ENCODE measurements at regions not wholly inside any gene's neighbourhood (a gene's known extent, or its start where the extent isn't known, plus 50 kb on each side); places are given as distances from the start of the nearest gene placed in this dataset.
"Not testable (repeated sequence)": the region's sequence is repeated elsewhere in the genome, so short reads cannot be mapped to it uniquely, and the experiment has no call there.

DNA sequence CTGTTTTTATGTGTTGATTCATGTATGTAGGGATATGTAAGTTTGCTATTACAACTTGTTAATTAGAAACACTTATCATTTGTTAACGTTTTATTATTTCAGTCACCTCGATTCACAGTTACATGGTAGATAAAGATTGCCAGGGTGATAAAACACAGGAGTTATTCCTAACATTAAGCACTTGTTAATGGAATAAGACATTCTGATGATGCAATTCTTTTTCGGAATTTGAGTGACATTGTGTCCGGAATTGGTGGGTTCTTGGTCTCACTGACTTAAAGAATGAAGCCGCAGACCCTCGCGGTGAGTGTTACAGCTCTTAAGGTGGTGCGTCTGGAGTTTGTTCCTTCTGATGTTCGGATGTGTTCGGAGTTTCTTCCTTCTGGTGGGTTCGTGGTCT, 624.0 kb upstream of the CITED2 start:
- DNase-seq = not testable (repeated sequence)

DNA sequence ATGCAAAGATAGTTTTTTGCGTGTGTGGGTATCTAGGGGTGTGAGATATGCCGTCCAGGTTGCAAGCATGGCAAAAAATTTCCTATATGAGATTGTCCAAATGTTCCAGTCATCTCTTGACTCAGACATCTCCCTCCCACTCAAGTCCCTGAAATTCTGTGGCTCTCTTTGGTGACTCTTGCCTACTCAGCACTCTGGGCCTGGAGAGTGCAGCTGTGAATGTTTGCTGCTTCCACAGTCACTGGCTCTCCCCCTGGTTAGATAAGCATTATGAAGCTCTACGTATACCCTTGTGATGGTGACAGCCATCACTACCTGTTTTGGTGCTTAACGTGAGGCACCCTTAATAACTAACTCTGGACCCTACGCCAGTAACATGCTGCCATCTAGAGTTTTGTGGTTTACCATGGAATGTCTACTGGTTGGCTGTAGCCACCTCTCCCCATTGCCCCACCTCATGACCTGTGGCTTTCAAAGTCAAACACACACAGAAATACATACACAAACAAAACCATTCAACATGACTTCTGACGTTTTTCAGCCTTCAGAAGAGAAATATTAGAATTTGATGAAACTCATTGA, 621.9 kb upstream of the CITED2 start:
- DNase-seq = no peak

DNA sequence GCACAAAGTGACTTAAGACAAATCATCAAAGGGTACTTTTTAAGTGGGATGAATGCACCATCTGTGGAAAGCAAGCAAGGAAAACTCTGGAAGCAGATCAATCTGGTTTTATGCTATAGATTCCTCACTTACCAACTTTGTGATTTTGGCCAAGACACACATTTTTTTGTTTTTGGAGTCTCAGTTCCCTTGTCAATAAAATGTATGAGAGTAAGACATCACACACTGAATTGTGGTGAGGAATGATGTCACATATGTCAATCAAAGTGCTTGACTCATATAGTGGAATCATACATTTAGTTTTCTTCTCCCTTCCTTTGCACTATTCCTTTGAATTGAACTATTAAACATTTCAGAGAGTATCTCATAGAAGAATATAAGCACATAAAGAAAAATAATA, 620.5 kb upstream of the CITED2 start:
- DNase-seq = no peak

DNA sequence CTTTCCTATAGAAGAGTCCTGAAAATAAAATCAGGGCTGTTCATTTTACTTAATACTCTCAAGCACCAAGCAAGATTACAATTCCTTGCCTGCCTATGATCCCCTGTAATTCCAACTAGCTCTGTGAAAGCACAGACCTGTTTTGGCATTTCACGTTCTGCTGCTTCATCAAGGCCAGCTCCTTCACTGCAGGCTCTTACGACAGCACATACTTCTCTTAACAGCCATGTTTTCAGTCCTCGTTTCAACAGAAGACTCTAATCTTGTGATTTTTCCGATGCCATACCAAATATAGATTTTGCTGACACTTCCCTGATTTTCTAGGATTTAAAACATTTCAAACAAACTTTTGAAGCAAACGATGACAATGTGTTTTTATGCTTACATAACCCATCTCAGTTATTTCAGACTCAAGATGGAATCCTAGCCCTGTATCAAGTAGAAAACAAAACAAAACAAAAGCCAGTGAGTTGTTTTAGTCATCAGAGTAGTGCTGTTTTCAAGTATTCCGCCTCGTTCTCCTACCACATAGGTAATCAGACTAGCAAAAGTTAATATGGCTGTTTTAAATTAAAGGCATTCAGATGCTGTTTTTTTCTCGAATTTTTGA, 616.5 kb upstream of the CITED2 start:
- DNase-seq = peak in 1 of 2 donors; percentile 44

DNA sequence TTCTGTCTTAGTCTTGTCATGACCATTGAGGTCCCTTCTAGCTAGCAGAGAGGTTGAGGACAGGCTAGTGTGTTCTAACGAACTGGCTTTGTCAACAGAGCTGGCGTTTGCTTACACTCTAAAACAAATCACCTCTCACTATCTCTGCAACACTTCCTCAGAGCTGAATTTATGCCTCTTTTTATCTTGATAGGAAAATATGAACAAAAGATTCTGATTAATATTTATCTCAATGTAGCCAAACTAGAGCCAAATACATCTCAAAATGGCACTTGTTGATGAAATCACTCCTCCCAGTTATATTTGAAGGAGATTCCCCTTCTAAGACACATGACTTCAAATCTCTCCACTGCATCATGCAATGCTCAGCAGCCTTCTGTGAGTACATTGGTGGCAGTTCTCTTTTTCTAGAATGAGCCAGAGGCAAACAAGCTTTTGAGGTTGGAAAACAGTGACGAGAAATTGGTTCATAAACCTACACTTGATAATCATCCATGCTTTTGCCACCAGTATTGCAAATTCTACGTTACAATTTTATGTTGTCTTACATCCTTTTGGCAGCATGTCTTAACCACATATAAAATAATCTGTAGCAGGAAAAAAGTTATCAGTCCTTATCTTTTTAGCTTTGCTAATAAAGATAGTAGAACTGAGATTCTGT, 615.7 kb upstream of the CITED2 start:
- no peak for DNase-seq

DNA sequence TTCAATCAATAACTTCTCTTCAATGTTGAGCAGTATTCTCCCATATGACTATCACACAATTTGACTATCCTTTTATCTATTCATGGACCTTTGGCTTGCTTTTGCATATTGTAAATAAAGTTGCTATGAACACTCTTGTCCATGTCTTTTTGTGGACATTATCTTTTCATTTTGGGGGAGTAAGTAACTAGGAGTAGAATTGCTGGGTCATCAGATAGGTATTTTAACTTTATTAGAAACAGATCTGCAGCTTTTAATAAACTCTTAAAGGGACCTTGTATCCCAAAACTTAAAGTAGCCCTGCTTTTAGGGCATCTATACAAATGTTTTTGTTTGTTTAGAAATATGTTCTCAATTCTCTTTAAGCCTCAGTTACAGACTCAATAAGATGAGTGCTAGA, 614.2 kb upstream of the CITED2 start:
- no peak for DNase-seq

DNA sequence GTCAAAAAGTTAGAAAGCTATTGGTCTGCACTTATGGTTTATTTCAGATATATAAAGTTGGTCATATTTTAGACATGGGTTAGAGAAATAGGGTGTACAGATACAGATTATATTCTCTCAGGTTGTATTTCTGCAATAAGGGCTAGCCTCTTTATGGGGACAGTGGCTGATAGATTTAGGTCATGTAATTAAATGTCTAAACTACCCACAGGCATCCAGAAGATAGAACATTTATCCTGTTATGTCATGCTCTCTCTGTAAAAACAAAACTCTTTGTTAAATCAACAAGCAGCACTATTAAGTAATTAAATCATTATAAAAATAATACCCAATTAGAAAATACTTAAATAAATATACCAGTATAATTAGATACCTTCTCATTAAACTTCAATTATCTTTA, 612.6 kb upstream of the CITED2 start:
- no peak for DNase-seq

DNA sequence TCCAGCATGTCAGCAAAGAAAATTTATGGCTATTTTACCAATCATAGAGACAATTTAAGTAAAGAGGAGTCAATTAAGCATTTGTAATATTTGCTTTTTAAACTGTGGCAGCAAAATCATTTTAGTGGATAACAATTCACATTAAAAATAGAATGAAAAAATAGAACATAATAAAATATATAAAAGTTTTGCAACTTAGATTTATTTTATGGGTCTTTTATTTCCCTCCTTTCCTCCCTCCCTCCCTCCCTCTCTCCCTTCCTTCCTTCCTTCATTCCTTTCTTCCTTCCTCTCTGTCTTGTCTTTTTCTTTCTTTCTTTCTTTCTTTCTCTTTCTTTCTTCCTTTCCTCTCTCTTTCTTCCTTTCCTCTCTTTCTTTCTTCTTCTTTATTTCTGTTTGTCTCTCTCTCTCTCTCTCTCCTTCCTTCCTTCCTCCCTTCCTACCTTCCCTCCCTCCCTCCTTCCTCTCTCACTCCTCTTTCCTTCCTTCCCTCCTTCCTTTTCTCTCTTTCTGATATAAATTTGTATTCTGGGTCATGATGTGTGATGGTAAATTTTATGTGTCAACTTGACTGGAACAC, 610.9 kb upstream of the CITED2 start:
- no peak for DNase-seq

DNA sequence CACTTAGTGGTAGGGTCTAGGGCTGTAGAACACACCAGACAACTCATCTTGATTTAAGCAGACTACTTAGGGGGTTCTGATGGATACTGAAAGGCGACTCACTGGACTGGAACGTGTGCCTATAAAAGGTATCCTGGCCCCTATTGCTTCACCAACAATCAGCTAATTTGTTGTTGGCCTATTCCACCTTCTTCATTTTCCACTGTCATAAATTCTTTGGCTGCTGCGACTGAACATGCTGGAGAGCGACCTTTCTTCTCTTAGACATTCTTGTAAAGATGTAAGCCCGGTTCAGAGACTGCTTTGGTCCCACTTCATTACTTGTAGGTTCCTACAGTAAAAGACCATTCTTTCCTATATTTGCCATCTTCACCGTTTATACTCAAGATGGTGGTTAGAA, 609.9 kb upstream of the CITED2 start:
- DNase-seq = no peak

DNA sequence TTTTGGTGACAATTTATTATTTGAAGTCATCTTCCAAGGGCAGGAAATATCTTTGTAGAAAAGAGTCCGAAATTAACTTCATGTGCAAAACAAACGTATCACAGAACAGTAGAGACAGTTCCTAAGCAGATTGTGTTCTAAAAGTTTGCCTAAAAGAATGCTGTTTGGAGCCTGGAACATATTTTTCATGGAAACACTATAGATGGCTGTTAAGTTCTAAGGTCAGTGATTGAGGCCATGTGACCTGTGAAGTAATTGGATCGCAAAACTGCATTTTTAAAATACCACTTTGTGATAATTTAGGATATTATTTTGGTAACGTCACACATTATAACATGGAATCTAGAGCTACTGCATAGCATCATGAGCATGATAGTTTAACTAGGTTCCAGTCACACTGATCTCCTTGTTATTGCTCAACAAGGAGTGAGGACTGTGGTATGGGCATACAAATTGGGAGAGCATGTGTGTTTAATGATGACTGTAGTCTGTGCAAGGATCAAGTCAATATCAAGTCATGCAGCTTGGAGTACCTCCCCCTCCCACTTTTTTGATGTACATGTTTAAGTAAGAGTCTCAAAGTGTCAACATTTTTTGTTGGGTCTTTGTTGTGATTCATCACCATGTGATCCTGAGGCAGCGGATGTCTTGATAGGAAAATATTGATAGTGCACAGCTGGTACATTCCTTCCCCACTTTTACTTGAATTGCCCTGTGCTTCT, 609.3 kb upstream of the CITED2 start:
- DNase-seq = no peak

DNA sequence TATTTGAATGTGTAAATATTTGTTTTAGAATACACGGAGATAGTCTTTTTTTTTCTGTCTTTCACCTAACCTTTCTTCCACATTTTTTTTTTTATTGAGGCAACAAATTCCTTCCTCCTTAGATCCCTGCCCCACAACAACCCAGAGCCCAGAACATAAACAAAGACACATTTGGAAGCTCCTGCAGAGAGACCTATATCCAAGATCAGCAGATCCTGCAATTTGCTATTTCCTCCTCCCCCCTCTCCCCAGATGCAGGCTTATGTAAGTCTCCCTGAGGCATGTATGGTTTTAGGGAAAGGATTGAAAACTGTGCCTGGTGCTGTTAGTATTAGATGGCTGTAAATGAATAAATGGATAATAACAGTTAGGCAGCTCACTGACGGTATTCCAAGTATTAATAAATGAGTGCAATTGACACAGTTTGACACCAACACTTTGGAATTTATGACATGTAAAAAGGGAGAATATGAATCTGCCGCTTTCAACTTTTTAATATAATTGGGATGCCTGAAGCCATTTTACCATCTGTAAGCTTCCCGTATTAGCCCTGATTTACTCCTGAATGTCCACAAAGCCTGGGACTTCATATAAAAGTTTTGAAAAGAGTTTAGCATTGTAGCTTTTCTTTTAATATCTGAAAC, 608.3 kb upstream of the CITED2 start:
- DNase-seq = no peak

DNA sequence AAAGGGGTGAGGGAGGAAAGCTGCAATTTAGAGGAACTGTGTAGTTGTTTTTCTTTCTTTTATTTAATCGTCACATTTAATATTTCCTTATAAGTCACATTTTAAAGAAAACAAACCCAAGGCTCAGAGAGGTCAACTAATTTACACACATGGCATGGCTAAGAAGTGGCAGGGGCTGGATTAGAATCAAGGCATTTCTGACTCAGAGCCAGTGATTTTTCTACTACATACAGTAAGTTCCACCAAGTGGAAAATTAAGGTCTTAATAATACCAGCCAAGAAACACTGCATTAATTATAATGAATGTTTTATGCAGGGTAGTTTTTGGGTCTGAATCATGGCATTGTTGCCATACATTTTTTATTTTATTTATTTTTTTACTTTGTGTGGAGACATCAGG, 607.7 kb upstream of the CITED2 start:
- no peak for DNase-seq

DNA sequence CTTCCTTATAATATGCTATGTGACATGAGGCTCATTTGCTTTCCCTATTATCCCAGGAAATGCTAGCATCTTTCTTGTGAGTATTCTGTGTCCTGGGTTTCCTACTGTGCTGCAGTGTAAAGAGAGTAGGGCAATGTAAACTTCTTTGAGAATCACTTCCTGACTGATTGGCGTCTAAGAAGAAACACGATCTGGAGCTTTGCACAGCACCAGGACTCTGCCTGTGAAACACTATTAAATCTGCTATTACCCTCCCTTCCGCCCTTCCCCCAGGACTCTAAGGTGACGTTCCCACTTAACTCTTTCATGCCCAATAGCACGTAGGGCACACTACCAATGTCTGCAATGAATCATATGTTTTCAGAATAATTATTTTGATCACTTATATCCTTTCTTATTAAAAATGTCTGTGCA, 607.3 kb upstream of the CITED2 start:
- peak in 1 of 2 donors; percentile 39 for DNase-seq

DNA sequence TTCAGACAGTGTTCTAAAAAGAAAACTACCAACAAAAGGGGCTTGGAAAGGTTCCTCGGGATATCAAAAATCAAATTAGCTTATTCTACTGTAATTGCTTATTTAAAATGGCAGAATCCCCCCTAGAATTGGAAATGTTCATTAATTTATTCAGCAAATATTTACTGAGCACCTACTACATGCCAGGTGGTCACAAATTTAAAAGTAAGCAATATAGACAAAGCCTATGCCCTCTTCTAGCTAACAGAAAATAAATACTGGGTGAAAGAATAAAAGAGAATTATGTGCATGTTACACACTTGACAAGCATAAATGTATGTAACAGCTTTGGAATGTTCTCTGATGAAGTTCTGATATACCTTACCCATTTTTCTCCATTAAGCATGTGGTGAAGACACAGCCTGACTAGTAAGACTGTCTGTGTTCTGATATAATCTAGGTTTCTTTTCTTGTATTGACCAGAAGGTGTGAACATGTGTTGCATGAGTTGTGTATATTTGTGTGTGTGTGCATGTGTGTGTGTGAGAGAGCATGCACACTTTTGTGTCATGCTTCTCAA, 606.7 kb upstream of the CITED2 start:
- DNase-seq = no peak

DNA sequence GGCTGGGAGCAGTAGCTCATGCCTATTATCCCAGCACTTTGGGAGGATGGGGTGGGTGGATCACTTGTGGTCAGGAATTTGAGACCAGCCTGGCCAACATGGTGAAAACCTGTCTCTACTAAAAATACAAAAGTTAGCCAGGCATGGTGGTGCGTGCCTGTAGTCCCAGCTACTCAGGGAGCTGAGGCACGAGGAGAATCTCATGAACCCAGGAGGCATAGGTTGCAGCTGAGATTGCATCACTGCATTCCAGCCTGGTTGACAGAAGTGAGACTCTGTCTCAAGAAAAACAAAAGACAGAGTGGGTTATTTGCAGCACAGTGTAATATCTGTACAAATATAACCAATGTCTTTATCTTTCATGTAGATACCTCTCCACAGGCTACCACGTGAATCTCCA, 606.2 kb upstream of the CITED2 start:
- not testable (repeated sequence) for DNase-seq

DNA sequence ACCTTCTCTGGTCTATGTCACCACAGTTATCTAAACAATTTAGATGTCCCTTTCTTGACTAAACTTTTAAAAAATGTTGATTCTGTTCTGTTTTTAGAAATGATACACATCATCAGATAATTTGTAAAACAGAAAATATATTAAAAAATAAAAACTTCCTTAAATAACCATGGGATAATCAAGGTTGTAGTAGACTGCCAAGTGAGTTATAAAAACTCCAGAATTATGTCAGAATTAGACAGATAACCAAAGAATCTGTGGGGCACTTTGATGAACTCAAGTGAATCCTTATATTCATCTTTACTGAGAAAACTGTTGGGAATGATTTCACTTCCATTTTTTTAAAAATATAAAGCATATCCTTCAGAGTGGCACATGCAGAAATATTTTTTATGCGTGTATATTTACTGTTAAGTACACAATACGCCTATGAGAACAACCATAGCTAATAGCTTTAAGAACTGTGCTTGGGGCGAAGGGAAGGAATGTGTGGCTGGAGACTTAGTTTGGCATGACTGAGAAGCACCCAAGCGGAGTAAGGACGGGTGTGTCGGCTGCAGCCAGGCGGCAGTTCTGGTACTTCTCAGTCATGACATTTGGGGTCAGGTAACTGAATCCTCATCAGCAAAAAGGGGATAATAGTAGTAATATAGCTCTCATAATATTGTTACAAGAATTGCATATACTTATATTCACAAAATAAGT, 604.7 kb upstream of the CITED2 start:
- no peak for DNase-seq

DNA sequence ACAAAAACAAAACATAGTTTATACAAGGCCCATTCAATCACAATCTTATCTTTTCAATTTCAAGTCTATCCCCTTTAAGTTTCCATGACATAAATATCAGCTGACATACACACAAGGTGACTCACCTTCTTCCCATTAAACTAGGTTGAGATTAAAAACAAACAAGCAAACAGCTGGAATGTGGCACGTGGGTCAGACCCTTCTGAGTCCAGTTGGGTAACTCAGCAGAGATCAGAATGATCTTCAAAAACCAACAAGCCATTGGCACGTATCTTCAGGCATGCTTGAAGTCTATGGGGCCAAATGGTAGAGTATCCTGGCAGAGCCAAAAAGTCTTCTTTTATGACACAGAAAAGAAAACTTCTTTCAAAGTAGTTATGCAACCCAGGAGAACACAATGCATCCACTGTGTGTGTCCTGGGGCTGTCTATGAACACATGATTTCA, 603.5 kb upstream of the CITED2 start:
- no peak for DNase-seq

DNA sequence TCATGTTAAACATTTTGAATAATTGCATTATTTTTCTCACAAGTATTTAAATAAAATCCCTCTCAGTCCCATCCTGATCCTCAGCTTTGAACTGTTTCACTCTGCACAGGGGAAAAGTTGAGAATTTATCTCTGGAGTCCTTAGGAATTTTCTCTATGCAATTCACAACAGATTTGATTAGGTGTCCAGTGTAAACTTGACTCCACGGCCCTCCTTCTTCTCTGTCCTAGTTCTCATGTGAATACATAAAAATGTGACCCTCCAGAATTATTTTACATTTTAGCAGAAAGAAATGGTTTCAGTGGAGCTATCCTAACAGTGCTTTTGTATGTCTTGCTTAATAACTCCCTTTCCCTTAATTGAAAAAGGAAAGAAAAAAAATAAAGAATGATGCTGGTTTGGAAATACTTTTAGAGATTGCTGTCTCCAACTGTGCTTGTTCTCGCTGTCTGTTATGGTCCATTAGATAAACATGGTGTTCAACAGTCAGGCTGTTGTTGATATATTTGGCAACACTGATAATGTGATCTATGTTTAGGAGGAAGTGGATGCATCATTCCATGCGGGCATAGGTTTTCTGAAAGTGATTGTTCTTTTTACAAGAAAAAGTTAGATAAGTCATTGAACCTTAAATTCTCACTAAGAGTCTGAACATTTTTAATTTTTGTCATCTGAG, 599.4 kb upstream of the CITED2 start:
- no peak for DNase-seq

DNA sequence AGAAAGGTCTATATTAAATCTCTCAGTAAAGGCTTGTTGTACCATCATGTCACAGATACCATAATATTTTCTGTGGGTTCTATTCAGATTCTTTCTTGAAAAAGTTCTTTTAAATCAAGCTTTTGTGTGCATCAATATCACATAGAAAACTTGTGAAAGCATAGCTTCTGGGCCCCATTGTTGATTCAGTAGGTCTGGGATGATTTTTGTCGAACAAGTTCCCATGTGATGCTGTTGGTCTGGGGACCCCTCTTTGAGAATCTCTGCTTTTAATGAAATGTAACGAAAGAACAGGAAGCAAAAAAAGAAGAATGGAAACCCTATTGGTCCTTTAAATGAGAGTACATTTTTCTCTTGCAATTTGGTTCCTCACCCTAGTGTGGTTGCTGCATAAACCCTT, 597.7 kb upstream of the CITED2 start:
- no peak for DNase-seq

DNA sequence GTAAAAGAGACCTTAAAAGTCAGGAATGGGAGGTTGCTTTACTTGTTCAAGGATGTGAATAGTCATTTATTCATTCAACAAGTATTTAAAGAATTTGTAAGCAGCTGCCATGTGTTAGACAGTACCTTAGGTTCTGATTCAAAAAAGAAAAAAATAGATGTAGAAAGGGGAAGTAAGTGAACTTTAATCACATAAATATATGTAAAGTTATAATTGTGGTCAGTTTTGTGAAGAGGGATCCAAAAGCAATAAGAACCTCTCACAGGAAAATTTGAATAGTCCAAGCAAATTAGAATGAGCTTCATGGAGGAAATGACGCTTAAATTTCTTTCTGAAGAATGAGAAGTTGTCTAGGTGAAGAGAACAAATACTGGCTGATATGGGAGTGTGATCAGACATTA, 596.1 kb upstream of the CITED2 start:
- no peak for DNase-seq
